Peyer's patch (tissue), 4 donors: ENCODE measurements at regions not wholly inside any gene's neighbourhood (a gene's known extent, or its start where the extent isn't known, plus 50 kb on each side); places are given as distances from the start of the nearest gene placed in this dataset.
"Not testable (repeated sequence)": the region's sequence is repeated elsewhere in the genome, so short reads cannot be mapped to it uniquely, and the experiment has no call there.

Source experiments
- CTCF ChIP-seq, 6 experiments: fragments of 450-650 bp in 4 of 6; fragments of 200-600 bp in 2 of 6; sonication (generic) in 1 of 6; IDR thresholded peaks; one replicate each; pipeline ENCODE4 v1.5.1; 2017 to 2019; ENCODE audit warnings: antibody characterized with exemption in 6 of 6, mild to moderate bottlenecking in 3 of 6, moderate library complexity in 1 of 6
- POLR2A ChIP-seq, 2 donors: fragments of 450-650 bp; IDR thresholded peaks; one replicate each; pipeline ENCODE4 v1.5.1; 2017; ENCODE audit warnings: antibody characterized with exemption in 2 of 2, mild to moderate bottlenecking in 2 of 2, moderate library complexity in 2 of 2

DNA sequence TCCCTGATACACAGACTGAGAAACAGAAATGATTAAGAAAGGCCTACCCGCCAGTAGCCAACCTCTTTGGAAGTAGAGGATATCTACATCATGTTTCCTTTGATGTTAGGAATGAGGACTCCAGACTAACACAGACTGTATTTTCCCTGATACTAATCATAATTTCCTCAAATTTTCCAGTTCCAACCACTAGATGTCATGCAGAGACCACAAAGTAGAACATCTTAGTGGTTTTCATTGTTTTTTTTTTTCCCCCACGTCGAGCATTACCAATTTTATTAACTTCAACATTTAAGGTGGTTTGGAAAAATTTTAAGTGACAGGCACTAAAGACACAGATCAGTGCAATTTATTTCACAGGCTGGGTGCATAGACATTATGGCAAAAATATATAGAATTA, 303.6 kb downstream of the ANKRD30BL start:
- peak in 1 of 6 experiments; percentile 19 for TF ChIP-seq CTCF (IDR thresholded peaks at IDR 0.05)
- TF ChIP-seq POLR2A (IDR thresholded peaks at IDR 0.05): not testable (repeated sequence)
